Mesenchymal stem cell (in vitro differentiated cells and primary cell): ENCODE measurements at regions not wholly inside any gene's neighbourhood (a gene's known extent, or its start where the extent isn't known, plus 50 kb on each side); places are given as distances from the start of the nearest gene placed in this dataset.
A peak's percentile ranks its signal among the peaks of the same experiment; 100 is the strongest.

Experiments
- DNase-seq: peaks from one replicate; pipeline ENCODE4 v3.0.0-alpha.2; 2013
- H2AFZ ChIP-seq: one replicate; pipeline ENCODE4 v1.6.1; 2013; ENCODE audit warnings: low read depth, mild to moderate bottlenecking, control low read depth, inconsistent platforms, low read length, moderate library complexity
- H2AK5ac ChIP-seq: 2 replicates; pipeline ENCODE4 v1.6.1; 2013; ENCODE audit warnings: low read length, moderate library complexity, mild to moderate bottlenecking, inconsistent platforms; ENCODE audit not compliant: severe bottlenecking
- H2BK120ac ChIP-seq: one replicate; pipeline ENCODE4 v1.6.1; 2013; ENCODE audit warnings: low read depth, mild to moderate bottlenecking, inconsistent platforms, low read length, moderate library complexity
- H2BK12ac ChIP-seq, 2 experiments: one replicate each; pipeline ENCODE4 v1.6.1; 2013; ENCODE audit warnings: inconsistent platforms in 2 of 2, low read length in 2 of 2, mild to moderate bottlenecking in 2 of 2, moderate library complexity in 2 of 2, control low read depth in 1 of 2
- H2BK15ac ChIP-seq: one replicate; pipeline ENCODE4 v1.6.1; 2013; ENCODE audit warnings: mild to moderate bottlenecking, low read depth, inconsistent platforms; ENCODE audit not compliant: poor library complexity, severe bottlenecking
- H2BK5ac ChIP-seq: 2 replicates; pipeline ENCODE4 v1.6.1; 2013; ENCODE audit warnings: low read depth, mild to moderate bottlenecking, low read length, control low read depth, inconsistent platforms; ENCODE audit not compliant: poor library complexity, severe bottlenecking
- H3K14ac ChIP-seq, 2 experiments: one replicate each; pipeline ENCODE4 v1.6.1; 2013; ENCODE audit warnings: inconsistent platforms in 2 of 2, low read length in 2 of 2, control low read depth in 1 of 2, mild to moderate bottlenecking in 1 of 2, moderate library complexity in 1 of 2
- H3K18ac ChIP-seq, 2 experiments: one replicate each; pipeline ENCODE4 v1.6.1; 2013; ENCODE audit warnings: inconsistent platforms in 2 of 2, low read length in 2 of 2, control low read depth in 1 of 2, low read depth in 1 of 2, mild to moderate bottlenecking in 1 of 2
- H3K23ac ChIP-seq, 2 experiments: one replicate each; pipeline ENCODE4 v1.6.1; 2013; ENCODE audit warnings: inconsistent platforms in 2 of 2, low read length in 2 of 2, mild to moderate bottlenecking in 2 of 2, moderate library complexity in 2 of 2, control low read depth in 1 of 2
- H3K27ac ChIP-seq: 2 replicates; pipeline ENCODE4 v1.5.1; 2013; ENCODE audit warnings: mild to moderate bottlenecking, moderate library complexity, low read length, control low read depth, inconsistent platforms; ENCODE audit not compliant: poor library complexity, severe bottlenecking
- H3K27me3 ChIP-seq, 2 experiments: 2 replicates each; pipeline versions ENCODE4 v1.6.1 to v1.7.0; 2013; ENCODE audit warnings: low read length in 2 of 2, mild to moderate bottlenecking in 2 of 2, moderate library complexity in 2 of 2, control low read depth in 1 of 2, inconsistent platforms in 1 of 2; ENCODE audit not compliant: control insufficient read depth in 1 of 2, insufficient read depth in 1 of 2
- H3K36me3 ChIP-seq, 2 experiments: 2 replicates each; pipeline versions ENCODE4 v1.6.1 to v1.7.0; 2013; ENCODE audit warnings: low read length in 2 of 2, control low read depth in 1 of 2, inconsistent platforms in 1 of 2, low read depth in 1 of 2, mild to moderate bottlenecking in 1 of 2; ENCODE audit not compliant: insufficient read depth in 2 of 2, control insufficient read depth in 1 of 2
- H3K4ac ChIP-seq, 2 experiments: one replicate each; pipeline ENCODE4 v1.6.1; 2013; ENCODE audit warnings: inconsistent platforms in 2 of 2, low read length in 2 of 2, mild to moderate bottlenecking in 2 of 2, moderate library complexity in 2 of 2, control low read depth in 1 of 2, low read depth in 1 of 2
- H3K4me1 ChIP-seq: 2 replicates; pipeline ENCODE4 v1.6.1; 2013; ENCODE audit warnings: low read depth, low read length, control low read depth; ENCODE audit not compliant: control insufficient read depth, insufficient read depth
- H3K4me2 ChIP-seq: 2 replicates; pipeline ENCODE4 v1.6.1; 2013; ENCODE audit warnings: low read length, mild to moderate bottlenecking, inconsistent platforms; ENCODE audit not compliant: poor library complexity, severe bottlenecking
- H3K4me3 ChIP-seq, 2 experiments: 2 replicates each; pipeline versions ENCODE4 v1.5.1 to v1.7.0; 2013; ENCODE audit warnings: low read length in 2 of 2, mild to moderate bottlenecking in 2 of 2, control low read depth in 1 of 2, low read depth in 1 of 2; ENCODE audit not compliant: insufficient read depth in 1 of 2
- H3K79me1 ChIP-seq: replicated peaks from 2 replicates; pipeline ENCODE4 v1.6.1; 2013; ENCODE audit warnings: mild to moderate bottlenecking, control low read depth, low read length, inconsistent platforms; ENCODE audit not compliant: poor library complexity, severe bottlenecking
- H3K9ac ChIP-seq: 2 replicates; pipeline ENCODE4 v1.7.0; 2013; ENCODE audit warnings: mild to moderate bottlenecking, low read length, moderate library complexity
- H3K9me3 ChIP-seq: 2 replicates; pipeline ENCODE4 v1.7.0; 2013; ENCODE audit warnings: mild to moderate bottlenecking, low read length; ENCODE audit not compliant: control insufficient read depth
- H4K8ac ChIP-seq: one replicate; pipeline ENCODE4 v1.6.1; 2013; ENCODE audit warnings: inconsistent platforms, mild to moderate bottlenecking, low read length, moderate library complexity
- H4K91ac ChIP-seq: one replicate; pipeline ENCODE4 v1.6.1; 2013; ENCODE audit warnings: mild to moderate bottlenecking, low read length, inconsistent platforms
- WGBS: methylation state at CpG from one replicate; pipeline ENCODE4 v1.1.7; 2013; ENCODE audit warnings: mixed read lengths; 5-methylcytosine and 5-hydroxymethylcytosine counted together

- Histone ChIP-seq H3K79me1 (no peaks in the 10 kb centered on the region), H2BK12ac (no peak overlapping the region), H3K27ac (no peak overlapping the region), H3K27me3 (peaks cover 0 to 5% of the 10 kb centered on the region in 2 experiments), H2BK5ac (no peak overlapping the region), H3K18ac (no peak overlapping the region), H2AK5ac (no peak overlapping the region), H3K4me1 (peaks cover 8% of the 10 kb centered on the region), H3K36me3 (no peaks in the 10 kb centered on the region), H3K9me3 (no peaks in the 10 kb centered on the region), H2BK15ac (no peak overlapping the region), H3K4me3 (no peak overlapping the region), H3K23ac (no peak overlapping the region), H4K8ac (no peak overlapping the region), H3K9ac (no peak overlapping the region), H2BK120ac (no peak overlapping the region), H2AFZ (no peak overlapping the region), H3K4ac (no peak overlapping the region), H3K4me2 (no peak overlapping the region), H3K14ac (no peak overlapping the region), H4K91ac (no peak overlapping the region)
- 93% methylated on average over 2 of the region's 2 CpGs for WGBS
- no peak for DNase-seq
Measured at GRCh38 chr6:137701942-137702341, 165.1 kb upstream of the TNFAIP3 start.

GRCh38 chr6:137702791-137703424 lies 164.2 kb upstream of the TNFAIP3 start:
- Histone ChIP-seq H2AFZ (no peak overlapping the region), H3K9me3 (no peaks in the 10 kb centered on the region), H2BK120ac (no peak overlapping the region), H3K4me1 (peaks cover 5% of the 10 kb centered on the region), H3K18ac (peak overlapping the region in 1 of 2 experiments; percentile 0), H3K14ac (no peak overlapping the region), H4K8ac (no peak overlapping the region), H2BK15ac (no peak overlapping the region), H3K79me1 (no peaks in the 10 kb centered on the region), H3K36me3 (no peaks in the 10 kb centered on the region), H2BK12ac (no peak overlapping the region), H3K27ac (no peak overlapping the region), H3K4me3 (no peak overlapping the region), H4K91ac (no peak overlapping the region), H2BK5ac (no peak overlapping the region), H3K9ac (no peak overlapping the region), H3K4me2 (no peak overlapping the region), H3K4ac (no peak overlapping the region), H3K23ac (no peak overlapping the region), H2AK5ac (no peak overlapping the region), H3K27me3 (peaks cover 0 to 7% of the 10 kb centered on the region in 2 experiments)
- WGBS: 76% methylated on average over 1 of the region's 1 CpG
- no peak for DNase-seq

GRCh38 chr6:137704802-137705159 lies 162.3 kb upstream of the TNFAIP3 start:
- H3K27ac ChIP-seq: no peak overlapping the region
- no peak overlapping the region for H2BK15ac ChIP-seq
- H3K18ac ChIP-seq: no peak overlapping the region
- H3K14ac ChIP-seq: no peak overlapping the region
- H4K91ac ChIP-seq: no peak overlapping the region
- no peak overlapping the region for H2BK12ac ChIP-seq
- no peak for DNase-seq
- 89% methylated on average over 4 of the region's 5 CpGs for WGBS
- peaks cover 0 to 7% of the 10 kb centered on the region in 2 experiments for H3K27me3 ChIP-seq
- no peaks in the 10 kb centered on the region for H3K79me1 ChIP-seq
- H4K8ac ChIP-seq: no peak overlapping the region
- H3K4me2 ChIP-seq: no peak overlapping the region
- H2AK5ac ChIP-seq: no peak overlapping the region
- no peak overlapping the region for H3K9ac ChIP-seq
- no peak overlapping the region for H2BK5ac ChIP-seq
- H2AFZ ChIP-seq: no peak overlapping the region
- no peak overlapping the region for H2BK120ac ChIP-seq
- H3K4me3 ChIP-seq: no peak overlapping the region
- H3K4me1 ChIP-seq: peaks cover 2% of the 10 kb centered on the region
- no peaks in the 10 kb centered on the region for H3K36me3 ChIP-seq
- H3K9me3 ChIP-seq: no peaks in the 10 kb centered on the region
- H3K4ac ChIP-seq: no peak overlapping the region
- no peak overlapping the region for H3K23ac ChIP-seq

GRCh38 chr6:137705160-137706082 lies 161.6 kb upstream of the TNFAIP3 start:
- Histone ChIP-seq H2AK5ac (no peak overlapping the region), H3K36me3 (no peaks in the 10 kb centered on the region), H3K4ac (no peak overlapping the region), H3K4me1 (peaks cover 2% of the 10 kb centered on the region), H3K27me3 (peaks cover 0 to 7% of the 10 kb centered on the region in 2 experiments), H2BK15ac (no peak overlapping the region), H2BK120ac (no peak overlapping the region), H3K23ac (no peak overlapping the region), H4K8ac (no peak overlapping the region), H3K18ac (no peak overlapping the region), H3K27ac (no peak overlapping the region), H3K9me3 (no peaks in the 10 kb centered on the region), H2BK12ac (peak overlapping the region in 1 of 2 experiments; percentile 28), H3K9ac (no peak overlapping the region), H3K79me1 (no peaks in the 10 kb centered on the region), H2AFZ (no peak overlapping the region), H3K14ac (no peak overlapping the region), H3K4me2 (no peak overlapping the region), H3K4me3 (no peak overlapping the region), H4K91ac (no peak overlapping the region), H2BK5ac (no peak overlapping the region)
- DNase-seq: peak; percentile 66
- 56% methylated on average over 10 of the region's 11 CpGs for WGBS
